Midbrain (tissue), 1 donor: ENCODE measurements at regions not wholly inside any gene's neighbourhood (a gene's known extent, or its start where the extent isn't known, plus 50 kb on each side); places are given as distances from the start of the nearest gene placed in this dataset.

Experiments used
- DNase-seq: peaks from one replicate; lab custom pipeline; 2025; lab: John Stamatoyannopoulos, UW

- DNase-seq, result no peak
Observed at GRCh38 chr5:51908215-51908614, 525.0 kb downstream of the ISL1 start.

GRCh38 chr5:51944500-51945125 lies 561.4 kb downstream of the ISL1 start:
- DNase-seq, result no peak

- DNase-seq, result no peak
Observed at GRCh38 chr5:51958473-51958872, 575.2 kb downstream of the ISL1 start.

- no peak for DNase-seq
Observed at GRCh38 chr5:51960617-51961121, 577.4 kb downstream of the ISL1 start.

- no peak for DNase-seq
Observed at GRCh38 chr5:51961154-51961562, 577.9 kb downstream of the ISL1 start.

- DNase-seq, result no peak
Observed at GRCh38 chr5:51968756-51969155, 585.5 kb downstream of the ISL1 start.

GRCh38 chr5:51974834-51975233 lies 591.6 kb downstream of the ISL1 start:
- no peak for DNase-seq

- DNase-seq, result no peak
Observed at GRCh38 chr5:51977014-51977413, 593.8 kb downstream of the ISL1 start.

- no peak for DNase-seq
Observed at GRCh38 chr5:51983161-51983560, 599.9 kb downstream of the ISL1 start.

GRCh38 chr5:51986733-51987132 lies 603.5 kb downstream of the ISL1 start:
- DNase-seq, result no peak

GRCh38 chr5:51987239-51987638 lies 604.0 kb downstream of the ISL1 start:
- no peak for DNase-seq

- no peak for DNase-seq
Observed at GRCh38 chr5:51987669-51988209, 604.5 kb downstream of the ISL1 start.

GRCh38 chr5:51988634-51989033 lies 605.4 kb downstream of the ISL1 start:
- DNase-seq, result no peak

GRCh38 chr5:51990241-51990640 lies 607.0 kb downstream of the ISL1 start:
- DNase-seq, result no peak

GRCh38 chr5:51990661-51991180 lies 607.5 kb downstream of the ISL1 start:
- DNase-seq, result no peak

- DNase-seq, result no peak
Observed at GRCh38 chr5:51991940-51992339, 608.7 kb downstream of the ISL1 start.

- no peak for DNase-seq
Observed at GRCh38 chr5:51995773-51996306, 612.6 kb downstream of the ISL1 start.

- no peak for DNase-seq
Observed at GRCh38 chr5:51996356-51996861, 613.2 kb downstream of the ISL1 start.

- no peak for DNase-seq
Observed at GRCh38 chr5:51997500-51997899, 614.3 kb downstream of the ISL1 start.

GRCh38 chr5:51997949-51998348 lies 614.7 kb downstream of the ISL1 start:
- DNase-seq, result no peak

GRCh38 chr5:52007230-52007858 lies 624.1 kb downstream of the ISL1 start:
- DNase-seq, result peak; percentile 13

- no peak for DNase-seq
Observed at GRCh38 chr5:52010454-52010853, 627.2 kb downstream of the ISL1 start.

- DNase-seq, result no peak
Observed at GRCh38 chr5:52013523-52013922, 630.3 kb downstream of the ISL1 start.
